ENCODE measurements at regions not wholly inside any gene's neighbourhood (a gene's known extent, or its start where the extent isn't known, plus 50 kb on each side); places are given as distances from the start of the nearest gene placed in this dataset.

GRCh38 chrX:4091046-4091760 lies 377.8 kb upstream of the PRKX start:
- TF ChIP-seq, protein P1, sequence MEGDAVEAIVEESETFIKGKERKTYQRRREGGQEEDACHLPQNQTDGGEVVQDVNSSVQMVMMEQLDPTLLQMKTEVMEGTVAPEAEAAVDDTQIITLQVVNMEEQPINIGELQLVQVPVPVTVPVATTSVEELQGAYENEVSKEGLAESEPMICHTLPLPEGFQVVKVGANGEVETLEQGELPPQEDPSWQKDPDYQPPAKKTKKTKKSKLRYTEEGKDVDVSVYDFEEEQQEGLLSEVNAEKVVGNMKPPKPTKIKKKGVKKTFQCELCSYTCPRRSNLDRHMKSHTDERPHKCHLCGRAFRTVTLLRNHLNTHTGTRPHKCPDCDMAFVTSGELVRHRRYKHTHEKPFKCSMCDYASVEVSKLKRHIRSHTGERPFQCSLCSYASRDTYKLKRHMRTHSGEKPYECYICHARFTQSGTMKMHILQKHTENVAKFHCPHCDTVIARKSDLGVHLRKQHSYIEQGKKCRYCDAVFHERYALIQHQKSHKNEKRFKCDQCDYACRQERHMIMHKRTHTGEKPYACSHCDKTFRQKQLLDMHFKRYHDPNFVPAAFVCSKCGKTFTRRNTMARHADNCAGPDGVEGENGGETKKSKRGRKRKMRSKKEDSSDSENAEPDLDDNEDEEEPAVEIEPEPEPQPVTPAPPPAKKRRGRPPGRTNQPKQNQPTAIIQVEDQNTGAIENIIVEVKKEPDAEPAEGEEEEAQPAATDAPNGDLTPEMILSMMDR (IDR thresholded peaks at IDR 0.05; ENCODE audit: poor library complexity, severe bottlenecking): no peak
- no peak for TF ChIP-seq POLR2AphosphoS5 (IDR thresholded peaks at IDR 0.05)
- no peak for TF ChIP-seq EZH2 (IDR thresholded peaks at IDR 0.05; ENCODE audit: borderline replicate concordance, insufficient read depth, low read length, poor library complexity, severe bottlenecking)
- TF ChIP-seq EP300 (conservative IDR thresholded peaks at IDR 0.05; ENCODE audit: poor library complexity, severe bottlenecking): no peak
- no peak for TF ChIP-seq TAF1 (IDR thresholded peaks at IDR 0.05; ENCODE audit: low read depth)
- no peak for TF ChIP-seq SMC3 (conservative IDR thresholded peaks at IDR 0.05; ENCODE audit: poor library complexity)
- TF ChIP-seq, protein P2, sequence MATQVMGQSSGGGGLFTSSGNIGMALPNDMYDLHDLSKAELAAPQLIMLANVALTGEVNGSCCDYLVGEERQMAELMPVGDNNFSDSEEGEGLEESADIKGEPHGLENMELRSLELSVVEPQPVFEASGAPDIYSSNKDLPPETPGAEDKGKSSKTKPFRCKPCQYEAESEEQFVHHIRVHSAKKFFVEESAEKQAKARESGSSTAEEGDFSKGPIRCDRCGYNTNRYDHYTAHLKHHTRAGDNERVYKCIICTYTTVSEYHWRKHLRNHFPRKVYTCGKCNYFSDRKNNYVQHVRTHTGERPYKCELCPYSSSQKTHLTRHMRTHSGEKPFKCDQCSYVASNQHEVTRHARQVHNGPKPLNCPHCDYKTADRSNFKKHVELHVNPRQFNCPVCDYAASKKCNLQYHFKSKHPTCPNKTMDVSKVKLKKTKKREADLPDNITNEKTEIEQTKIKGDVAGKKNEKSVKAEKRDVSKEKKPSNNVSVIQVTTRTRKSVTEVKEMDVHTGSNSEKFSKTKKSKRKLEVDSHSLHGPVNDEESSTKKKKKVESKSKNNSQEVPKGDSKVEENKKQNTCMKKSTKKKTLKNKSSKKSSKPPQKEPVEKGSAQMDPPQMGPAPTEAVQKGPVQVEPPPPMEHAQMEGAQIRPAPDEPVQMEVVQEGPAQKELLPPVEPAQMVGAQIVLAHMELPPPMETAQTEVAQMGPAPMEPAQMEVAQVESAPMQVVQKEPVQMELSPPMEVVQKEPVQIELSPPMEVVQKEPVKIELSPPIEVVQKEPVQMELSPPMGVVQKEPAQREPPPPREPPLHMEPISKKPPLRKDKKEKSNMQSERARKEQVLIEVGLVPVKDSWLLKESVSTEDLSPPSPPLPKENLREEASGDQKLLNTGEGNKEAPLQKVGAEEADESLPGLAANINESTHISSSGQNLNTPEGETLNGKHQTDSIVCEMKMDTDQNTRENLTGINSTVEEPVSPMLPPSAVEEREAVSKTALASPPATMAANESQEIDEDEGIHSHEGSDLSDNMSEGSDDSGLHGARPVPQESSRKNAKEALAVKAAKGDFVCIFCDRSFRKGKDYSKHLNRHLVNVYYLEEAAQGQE (IDR thresholded peaks at IDR 0.05; ENCODE audit: borderline replicate concordance): no peak
- no peak for TF ChIP-seq RAD21 (conservative IDR thresholded peaks at IDR 0.05)
- TF ChIP-seq MXI1 (conservative IDR thresholded peaks at IDR 0.05; ENCODE audit: poor library complexity, severe bottlenecking): no peak

All from neural cell (in vitro differentiated cells).